Upper lobe of left lung (tissue), 4 donors: ENCODE measurements at regions not wholly inside any gene's neighbourhood (a gene's known extent, or its start where the extent isn't known, plus 50 kb on each side); places are given as distances from the start of the nearest gene placed in this dataset.

Experiments used
- POLR2A ChIP-seq, 4 donors: fragments of 450-650 bp; IDR thresholded peaks; one replicate each; pipeline ENCODE4 v1.5.1; 2016 to 2017; ENCODE audit warnings: antibody characterized with exemption in 4 of 4, mild to moderate bottlenecking in 2 of 4
- TF ChIP-seq, protein P1 (sequence below), 6 experiments: fragments of 450-650 bp in 4 of 6; fragments of 200-600 bp in 2 of 6; sonication (generic) in 2 of 6; IDR thresholded peaks; one replicate each; pipeline ENCODE4 v1.5.1; 2016 to 2019; ENCODE audit warnings: antibody characterized with exemption in 6 of 6

DNA sequence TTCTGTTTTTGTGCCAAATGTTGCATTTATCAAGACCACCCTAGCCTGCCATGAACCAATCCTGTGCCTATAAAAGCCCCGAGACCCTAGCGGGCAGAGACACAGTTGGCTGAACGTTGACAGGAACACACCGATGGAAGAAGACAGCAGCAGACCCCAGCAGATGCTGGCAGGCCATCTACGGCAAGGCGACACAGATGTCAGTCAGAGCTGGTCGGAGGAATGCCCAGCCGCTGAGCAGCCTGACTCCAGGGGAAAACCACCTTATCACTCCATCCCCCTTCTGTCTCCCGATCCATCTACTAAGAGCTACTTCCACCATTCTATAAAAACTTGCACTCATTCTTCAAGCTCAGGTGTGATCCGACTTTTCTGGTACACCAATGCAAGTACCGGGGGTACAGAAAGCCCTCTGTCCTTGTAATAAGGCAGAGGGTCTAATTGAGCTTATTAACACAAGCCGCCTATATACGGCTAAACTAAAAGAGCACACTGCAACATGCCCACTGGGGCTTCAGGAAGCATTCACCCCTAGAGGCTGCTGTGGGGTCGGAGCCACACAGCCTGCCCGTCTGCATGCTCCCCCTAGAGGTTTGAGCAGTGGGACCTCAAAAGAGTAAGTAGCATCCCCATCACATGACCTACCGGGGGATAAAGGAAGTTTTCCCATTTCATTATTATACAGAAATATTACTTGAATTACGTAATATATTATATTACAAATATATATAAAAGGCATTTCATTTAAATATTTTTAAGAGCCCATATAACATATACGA lies 1156.3 kb upstream of the B3GALT2 start:
- no peak for TF ChIP-seq POLR2A (IDR thresholded peaks at IDR 0.05)
- TF ChIP-seq, protein P1, sequence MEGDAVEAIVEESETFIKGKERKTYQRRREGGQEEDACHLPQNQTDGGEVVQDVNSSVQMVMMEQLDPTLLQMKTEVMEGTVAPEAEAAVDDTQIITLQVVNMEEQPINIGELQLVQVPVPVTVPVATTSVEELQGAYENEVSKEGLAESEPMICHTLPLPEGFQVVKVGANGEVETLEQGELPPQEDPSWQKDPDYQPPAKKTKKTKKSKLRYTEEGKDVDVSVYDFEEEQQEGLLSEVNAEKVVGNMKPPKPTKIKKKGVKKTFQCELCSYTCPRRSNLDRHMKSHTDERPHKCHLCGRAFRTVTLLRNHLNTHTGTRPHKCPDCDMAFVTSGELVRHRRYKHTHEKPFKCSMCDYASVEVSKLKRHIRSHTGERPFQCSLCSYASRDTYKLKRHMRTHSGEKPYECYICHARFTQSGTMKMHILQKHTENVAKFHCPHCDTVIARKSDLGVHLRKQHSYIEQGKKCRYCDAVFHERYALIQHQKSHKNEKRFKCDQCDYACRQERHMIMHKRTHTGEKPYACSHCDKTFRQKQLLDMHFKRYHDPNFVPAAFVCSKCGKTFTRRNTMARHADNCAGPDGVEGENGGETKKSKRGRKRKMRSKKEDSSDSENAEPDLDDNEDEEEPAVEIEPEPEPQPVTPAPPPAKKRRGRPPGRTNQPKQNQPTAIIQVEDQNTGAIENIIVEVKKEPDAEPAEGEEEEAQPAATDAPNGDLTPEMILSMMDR (IDR thresholded peaks at IDR 0.05), result no peak
